Heart left ventricle (tissue), 16 donors: ENCODE measurements at regions not wholly inside any gene's neighbourhood (a gene's known extent, or its start where the extent isn't known, plus 50 kb on each side); places are given as distances from the start of the nearest gene placed in this dataset.
A peak's percentile ranks its signal among the peaks of the same experiment; 100 is the strongest.

ENCODE experiments used
- ATAC-seq, 4 donors: fragments of 200-7000 bp; cut with Tn5 transposase; one replicate each; pipeline ENCODE4 v1.9.1; 2020 to 2022; ENCODE audit warnings: moderate library complexity in 4 of 4, mild to moderate bottlenecking in 3 of 4, moderate number of reproducible peaks in 1 of 4
- DNase-seq, 5 donors: peaks; one replicate each; pipeline ENCODE4 v3.0.0-alpha.2; 2020
- H3K27ac ChIP-seq, 12 donors: fragments of 200-600 bp; sonication (generic) in 4 of 12; one replicate each; pipeline versions ENCODE4 v1.5.0 to v1.8.0; 2016 to 2022; ENCODE audit warnings: mild to moderate bottlenecking in 2 of 12
- H3K27me3 ChIP-seq, 9 donors: fragments of 200-600 bp; sonication (generic) in 2 of 9; one replicate each; pipeline versions ENCODE4 v1.5.1 to v1.8.0; 2016 to 2022; ENCODE audit warnings: mild to moderate bottlenecking in 3 of 9
- H3K36me3 ChIP-seq, 9 donors: fragments of 200-600 bp; sonication (generic) in 2 of 9; one replicate each; pipeline versions ENCODE4 v1.5.0 to v1.8.0; 2018 to 2022; ENCODE audit warnings: mild to moderate bottlenecking in 2 of 9
- H3K4me1 ChIP-seq, 12 donors: fragments of 200-600 bp; sonication (generic) in 4 of 12; one replicate each; pipeline versions ENCODE4 v1.5.0 to v1.8.0; 2016 to 2022; ENCODE audit warnings: mild to moderate bottlenecking in 3 of 12
- H3K4me3 ChIP-seq, 12 donors: fragments of 200-600 bp; sonication (generic) in 4 of 12; one replicate each; pipeline versions ENCODE4 v1.5.0 to v1.8.0; 2017 to 2022; ENCODE audit warnings: mild to moderate bottlenecking in 9 of 12, moderate library complexity in 4 of 12
- H3K9me3 ChIP-seq, 12 donors: fragments of 200-600 bp; sonication (generic) in 4 of 12; one replicate each; pipeline versions ENCODE4 v1.5.0 to v1.8.0; 2016 to 2022; ENCODE audit warnings: mild to moderate bottlenecking in 1 of 12
- CTCF ChIP-seq, 12 donors: fragments of 200-600 bp; sonication (generic) in 4 of 12; IDR thresholded peaks; one replicate each; pipeline versions ENCODE4 v1.5.0 to v1.8.0; 2018 to 2022; ENCODE audit warnings: antibody characterized with exemption in 12 of 12, mild to moderate bottlenecking in 5 of 12
- POLR2A ChIP-seq, 2 donors: fragments of 450-650 bp; IDR thresholded peaks; one replicate each; pipeline ENCODE4 v1.6.1; 2017; ENCODE audit warnings: antibody characterized with exemption in 2 of 2, mild to moderate bottlenecking in 2 of 2, moderate library complexity in 2 of 2
- WGBS, 4 donors: extraction: QIAGEN DNeasy Blood & Tissue Kit in 2 of 4; methylation state at CpG; one replicate each; pipeline versions ENCODE4 v1.1.5 to v1.1.7; 2013 to 2018; 5-methylcytosine and 5-hydroxymethylcytosine counted together
- intact Hi-C, 10 donors: fragments of 100-400 bp; cut with DNase I; formaldehyde crosslinking; loops; one replicate each; pipeline versions ENCODE4 v1.11.1 to v1.14.2; 2022
- donor health status: ischemic (EF 13 %, LVEDD 7.1; RV severe dilation, severe dysfunction).
- donor health status: healthy with polysubstance abuse.
- donor health status: DM: no; HTN: yes; CAD: no.
- donor health status: DM: no; HTN: no; CAD: no.
- donor health status: ischemic (EF 25% LVEDD 6.9; RV normal size, moderate dysfunction).
- donor health status: ischemic (EF 25% LVEDD 5.7; RV mildly dilated, moderate dysfunction).
- donor health status: healthy.
- donor health status: DM: yes; HTN: yes; CAD: no.
- donor health status: ischemic (EF 35%, LVEDD 5.7; RV mildly dilated, moderate dysfunction).
- donor health status: nonischemic (EF 11% LVEDD 7.7; RV severe dilation, severe dysfunction).
- donor health status: DM: yes; HTN: yes; CAD: no.
- donor health status: PGD.
- donor health status: ischemic (EF 29% LVEDD 5.4; RV normal size, mild dysfunction).
- donor health status: nonischemic (EF 23%, LVEDD 6.1; RV moderate dilation, normal function).

GRCh38 chrX:143455046-143455445 is 62.2 kb downstream of the SPANXN3 start:
- peak in 1 of 5 donors; percentile 6 for DNase-seq
- WGBS, 4 donors, result 12 to 58% (median 30%) methylated on average over 2 of the region's 2 CpGs

GRCh38 chrX:143437439-143437838 is 79.8 kb downstream of the SPANXN3 start:
- Histone ChIP-seq H3K9me3 (peaks cover 0 to 13% (median 0%) of the 10 kb centered on the region in 12 donors), H3K4me1 (no peaks in the 10 kb centered on the region), H3K27ac (no peak overlapping the region), H3K27me3 (no peaks in the 10 kb centered on the region), H3K4me3 (no peak overlapping the region), H3K36me3 (no peaks in the 10 kb centered on the region)
- ATAC-seq (peak in 1 of 4 donors; percentile 59), DNase-seq (no peak)
- intact Hi-C loops, result loop anchor here in 1 of 10 donors (5.0 kb wide), 1 partner anchor 1755 kb away; no protein-coding TSS in a partner anchor
- TF ChIP-seq CTCF (IDR thresholded peaks at IDR 0.05) (peak in 9 of 12 donors; percentile 18 to 50 (median 29)), POLR2A (IDR thresholded peaks at IDR 0.05) (no peak)
- 11 to 18% (median 14%) methylated on average over 7 of the region's 7 CpGs for WGBS, 4 donors

More at GRCh38 chrX:143455046-143455445, 62.2 kb downstream of the SPANXN3 start:
- intact Hi-C loops, result no loop called here
- Histone ChIP-seq H3K27me3 (no peaks in the 10 kb centered on the region), H3K36me3 (no peaks in the 10 kb centered on the region), H3K4me3 (no peak overlapping the region), H3K9me3 (no peaks in the 10 kb centered on the region), H3K4me1 (no peaks in the 10 kb centered on the region), H3K27ac (peak overlapping the region in 5 of 12 donors; percentile 42 to 68 (median 50))
- ATAC-seq, result peak in 3 of 4 donors; percentile 41 to 81 (median 67)
- TF ChIP-seq CTCF (IDR thresholded peaks at IDR 0.05) (no peak), POLR2A (IDR thresholded peaks at IDR 0.05) (no peak)

- intact Hi-C loops, result loop anchor here in 1 of 10 donors (5.0 kb wide), 1 partner anchor 1756 kb away; no protein-coding TSS in a partner anchor
- Histone ChIP-seq H3K4me3 (no peak overlapping the region), H3K36me3 (no peaks in the 10 kb centered on the region), H3K27me3 (no peaks in the 10 kb centered on the region), H3K27ac (no peak overlapping the region), H3K9me3 (no peaks in the 10 kb centered on the region), H3K4me1 (no peaks in the 10 kb centered on the region)
- 75 to 83% (median 78%) methylated on average over 2 of the region's 2 CpGs for WGBS, 4 donors
- DNase-seq, result no peak
- TF ChIP-seq POLR2A (IDR thresholded peaks at IDR 0.05) (no peak), CTCF (IDR thresholded peaks at IDR 0.05) (no peak)
- no peak for ATAC-seq
These were observed 81.4 kb downstream of the SPANXN3 start for GRCh38 chrX:143435916-143436315.

GRCh38 chrX:143429811-143430210 is 87.5 kb downstream of the SPANXN3 start:
- Histone ChIP-seq H3K27ac (no peak overlapping the region), H3K27me3 (no peaks in the 10 kb centered on the region), H3K36me3 (no peaks in the 10 kb centered on the region), H3K4me1 (no peaks in the 10 kb centered on the region), H3K4me3 (no peak overlapping the region), H3K9me3 (no peaks in the 10 kb centered on the region)
- intact Hi-C loops, result no loop called here
- ATAC-seq (no peak), DNase-seq (no peak)
- WGBS, 4 donors, result 45 to 63% (median 56%) methylated on average over 4 of the region's 4 CpGs
- TF ChIP-seq POLR2A (IDR thresholded peaks at IDR 0.05), result no peak
- TF ChIP-seq CTCF (IDR thresholded peaks at IDR 0.05), result no peak
